Hindlimb muscle (tissue), 1 donor: ENCODE measurements at regions not wholly inside any gene's neighbourhood (a gene's known extent, or its start where the extent isn't known, plus 50 kb on each side); places are given as distances from the start of the nearest gene placed in this dataset.
"Not testable (repeated sequence)": the region's sequence is repeated elsewhere in the genome, so short reads cannot be mapped to it uniquely, and the experiment has no call there.

Experiments used
- DNase-seq: peaks from one replicate; pipeline ENCODE4 v3.0.0-alpha.2; 2013

GRCh38 chr10:64601298-64601697 lies 1080.1 kb downstream of the REEP3 start:
- DNase-seq = no peak

- DNase-seq = no peak
Observed at GRCh38 chr10:64617085-64617484, 1095.9 kb downstream of the REEP3 start.

- DNase-seq = no peak
Observed at GRCh38 chr10:64619102-64619501, 1097.9 kb downstream of the REEP3 start.

- no peak for DNase-seq
Observed at GRCh38 chr10:64626924-64627323, 1105.7 kb downstream of the REEP3 start.

GRCh38 chr10:64630534-64630933 lies 1109.3 kb downstream of the REEP3 start:
- DNase-seq = no peak

- DNase-seq = no peak
Observed at GRCh38 chr10:64635906-64636305, 1114.7 kb downstream of the REEP3 start.

GRCh38 chr10:64636461-64636860 lies 1115.3 kb downstream of the REEP3 start:
- no peak for DNase-seq

GRCh38 chr10:64637939-64638338 lies 1116.7 kb downstream of the REEP3 start:
- no peak for DNase-seq

- DNase-seq = peak; percentile 4
Observed at GRCh38 chr10:64648915-64649314, 1127.7 kb downstream of the REEP3 start.

- no peak for DNase-seq
Observed at GRCh38 chr10:64658528-64658927, 1137.3 kb downstream of the REEP3 start.

- no peak for DNase-seq
Observed at GRCh38 chr10:64659311-64659710, 1138.1 kb downstream of the REEP3 start.

- no peak for DNase-seq
Observed at GRCh38 chr10:64682043-64682442, 1160.8 kb downstream of the REEP3 start.

- DNase-seq = no peak
Observed at GRCh38 chr10:64690194-64690593, 1169.0 kb downstream of the REEP3 start.

- DNase-seq = no peak
Observed at GRCh38 chr10:64699244-64699643, 1178.0 kb downstream of the REEP3 start.

GRCh38 chr10:64702086-64702485 lies 1180.9 kb downstream of the REEP3 start:
- not testable (repeated sequence) for DNase-seq

GRCh38 chr10:64708884-64709681 lies 1187.9 kb downstream of the REEP3 start:
- no peak for DNase-seq

- no peak for DNase-seq
Observed at GRCh38 chr10:64726466-64726865, 1205.3 kb downstream of the REEP3 start.

GRCh38 chr10:64731016-64731415 lies 1209.8 kb downstream of the REEP3 start:
- no peak for DNase-seq

GRCh38 chr10:64732372-64732957 lies 1211.3 kb downstream of the REEP3 start:
- DNase-seq = no peak

- DNase-seq = peak; percentile 8
Observed at GRCh38 chr10:64733980-64734379, 1212.8 kb downstream of the REEP3 start.

- no peak for DNase-seq
Observed at GRCh38 chr10:64738462-64738861, 1217.3 kb downstream of the REEP3 start.

- DNase-seq = no peak
Observed at GRCh38 chr10:64745565-64745964, 1224.4 kb downstream of the REEP3 start.

GRCh38 chr10:64750672-64751071 lies 1229.5 kb downstream of the REEP3 start:
- no peak for DNase-seq

GRCh38 chr10:64753516-64753915 lies 1232.3 kb downstream of the REEP3 start:
- DNase-seq = no peak
